HepG2 (cell line): ENCODE measurements at regions not wholly inside any gene's neighbourhood (a gene's known extent, or its start where the extent isn't known, plus 50 kb on each side); places are given as distances from the start of the nearest gene placed in this dataset.
"Not testable (repeated sequence)": the region's sequence is repeated elsewhere in the genome, so short reads cannot be mapped to it uniquely, and the experiment has no call there.

Experiments
- ATAC-seq: fragments of 200-7000 bp; cut with Tn5 transposase; 3 replicates; pipeline ENCODE4 v1.9.1; 2020; ENCODE audit warnings: mild to moderate bottlenecking, moderate library complexity
- BruUV-seq: library from RNA; stranded (reverse); fragments of 400-500 nt; replicated peaks from 2 replicates; lab custom pipeline; 2021; lab: Mats Ljungman, UMichigan
- CTCF ChIA-PET: fragments of 300-600 bp; formaldehyde crosslinking; extraction: SDS; loops from one replicate; lab custom pipeline; 2021; ENCODE audit warnings: low total read pairs, inconsistent platforms, low intra/inter-chr PET ratio; lab: Yijun Ruan, JAX
- POLR2A ChIA-PET: fragments of 350-600 bp; sonication (Branson Sonifier 250); formaldehyde crosslinking; loops from one replicate; lab custom pipeline; 2020; ENCODE audit warnings: antibody characterized with exemption, inconsistent platforms; lab: Yijun Ruan, JAX
- DNase-seq: peaks from one replicate; pipeline ENCODE4 v3.0.0-alpha.2; 2015; ENCODE audit warnings: low spot score
- FAIRE-seq: peaks from 3 replicates; lab custom pipeline; 2011; peaks lifted over from hg19 to GRCh38; lab: Jason Lieb, UNC
- H2AFZ ChIP-seq: one replicate; pipeline ENCODE4 v1.6.1; 2011; ENCODE audit warnings: low read length, inconsistent platforms
- H3K27ac ChIP-seq: fragments of 300-600 bp; 3 replicates; pipeline ENCODE4 v1.8.0; 2011; ENCODE audit warnings: mixed run types, mild to moderate bottlenecking, mixed read lengths, low read length, inconsistent platforms; ENCODE audit not compliant: insufficient read depth; ENCODE audit errors: extremely low read length
- H3K27me3 ChIP-seq, 2 experiments: fragments of 200-600 bp in 1 of 2; 2 replicates in 1 of 2; 3 replicates in 1 of 2; pipeline versions ENCODE4 v1.6.0 to v1.8.0; 2011; ENCODE audit warnings: low read length in 2 of 2, mild to moderate bottlenecking in 2 of 2, moderate library complexity in 2 of 2, inconsistent platforms in 1 of 2; ENCODE audit not compliant: insufficient read depth in 2 of 2, control insufficient read depth in 1 of 2
- H3K36me3 ChIP-seq, 2 experiments: fragments of 200-600 bp in 1 of 2; replicated peaks in 1 of 2; 2 replicates in 1 of 2; 3 replicates in 1 of 2; pipeline versions ENCODE4 v1.5.1 to v1.8.0; 2011; ENCODE audit warnings: low read length in 2 of 2, inconsistent platforms in 1 of 2; ENCODE audit not compliant: insufficient read depth in 2 of 2, control insufficient read depth in 1 of 2
- H3K4me1 ChIP-seq: 2 replicates; pipeline ENCODE4 v1.5.1; 2012; ENCODE audit warnings: low read length, inconsistent platforms; ENCODE audit not compliant: insufficient read depth
- H3K4me2 ChIP-seq: 2 replicates; pipeline ENCODE4 v1.6.0; 2011; ENCODE audit warnings: low read depth, low read length, inconsistent platforms
- H3K4me3 ChIP-seq, 3 experiments: fragments of 200-600 bp in 1 of 3; sonication (generic), shearing (Covaris generic) in 1 of 3; replicated peaks in 1 of 3; 2 replicates each; pipeline ENCODE4 v1.5.1; 2011 to 2016; ENCODE audit warnings: low read length in 3 of 3, inconsistent platforms in 2 of 3, low read depth in 2 of 3, mild to moderate bottlenecking in 2 of 3, control low read depth in 1 of 3, mixed read lengths in 1 of 3; ENCODE audit not compliant: insufficient read depth in 1 of 3
- H3K79me2 ChIP-seq: one replicate; pipeline ENCODE4 v1.6.1; 2011; ENCODE audit warnings: low read length, inconsistent platforms; ENCODE audit not compliant: insufficient read depth
- H3K9ac ChIP-seq: 2 replicates; pipeline ENCODE4 v1.6.0; 2011; ENCODE audit warnings: mild to moderate bottlenecking, low read depth, low read length, inconsistent platforms; ENCODE audit not compliant: insufficient read depth
- H3K9me3 ChIP-seq: 2 replicates; pipeline ENCODE4 v1.5.1; 2012; ENCODE audit warnings: mild to moderate bottlenecking, low read length
- H4K20me1 ChIP-seq: 2 replicates; pipeline ENCODE4 v1.6.0; 2011; ENCODE audit warnings: inconsistent platforms, mild to moderate bottlenecking, low read length, moderate library complexity; ENCODE audit not compliant: insufficient read depth
- ARID3A ChIP-seq: IDR thresholded peaks from 2 replicates; pipeline ENCODE4 v1.6.1; 2012; ENCODE audit warnings: low read depth, low read length, improper control_type of control experiment
- ATF1 ChIP-seq: IDR thresholded peaks from 2 replicates; pipeline ENCODE4 v1.6.1; 2016; ENCODE audit warnings: mild to moderate bottlenecking, control low read depth
- LRRFIP1 ChIP-seq: sonication (generic); formaldehyde crosslinking; conservative IDR thresholded peaks from 2 replicates; pipeline ENCODE4 v1.4.0; 2020; ENCODE audit warnings: missing genetic modification reagents
- MTA3 ChIP-seq: sonication (generic); formaldehyde crosslinking; IDR thresholded peaks from 2 replicates; pipeline ENCODE4 v1.4.0; 2020; ENCODE audit warnings: missing genetic modification reagents
- NFATC3 ChIP-seq: sonication (generic); formaldehyde crosslinking; IDR thresholded peaks from 2 replicates; pipeline ENCODE4 v1.5.1; 2020; ENCODE audit warnings: mild to moderate bottlenecking, missing genetic modification reagents
- SCMH1 ChIP-seq: sonication (generic); formaldehyde crosslinking; IDR thresholded peaks from 2 replicates; pipeline ENCODE4 v1.9.0; 2021; ENCODE audit warnings: missing genetic modification reagents, mild to moderate bottlenecking, borderline replicate concordance
- SP140L ChIP-seq: sonication (generic); formaldehyde crosslinking; IDR thresholded peaks from 2 replicates; pipeline ENCODE4 v1.4.0; 2020; ENCODE audit warnings: missing genetic modification reagents, borderline replicate concordance
- THYN1 ChIP-seq: sonication (generic); formaldehyde crosslinking; IDR thresholded peaks from 2 replicates; pipeline ENCODE4 v1.8.1; 2023; ENCODE audit warnings: low read depth, mild to moderate bottlenecking, moderate library complexity, missing genetic modification reagents, borderline replicate concordance
- ZNF670 ChIP-seq: sonication (generic); formaldehyde crosslinking; IDR thresholded peaks from 2 replicates; pipeline ENCODE4 v1.8.0; 2022; ENCODE audit warnings: mild to moderate bottlenecking, missing genetic modification reagents, borderline replicate concordance
- ZNF746 ChIP-seq: sonication (generic); formaldehyde crosslinking; IDR thresholded peaks from 2 replicates; pipeline ENCODE4 v1.8.0; 2022; ENCODE audit warnings: mild to moderate bottlenecking, missing genetic modification reagents
- ZNF782 ChIP-seq: sonication (generic); formaldehyde crosslinking; IDR thresholded peaks from 2 replicates; pipeline ENCODE4 v1.4.0; 2020; ENCODE audit warnings: missing genetic modification reagents, mild to moderate bottlenecking, borderline replicate concordance
- ZUFSP ChIP-seq: sonication (generic); formaldehyde crosslinking; IDR thresholded peaks from 2 replicates; pipeline ENCODE4 v1.9.0; 2021; ENCODE audit warnings: missing genetic modification reagents, mild to moderate bottlenecking, borderline replicate concordance
- WGBS: methylation state at CpG from one replicate; pipeline ENCODE4 v1.1.6; 2017; ENCODE audit warnings: low lambda C conversion rate; 5-methylcytosine and 5-hydroxymethylcytosine counted together
- in situ Hi-C: cut with HindIII; loops from 2 replicates; pipeline ENCODE4 v1.10.0; 2017; ENCODE audit warnings: low pct_unique_long_range_greater_than_20kb; ENCODE audit not compliant: extremely low pct_ligation_motif_present
- intact Hi-C: fragments of 100-400 bp; cut with micrococcal nuclease; formaldehyde crosslinking; loops from one replicate; pipeline ENCODE4 v1.10.0; 2022; ENCODE audit not compliant: unreplicated experiment

- TF ChIP-seq LRRFIP1 = no peak
Measured at GRCh38 chr11:95412074-95412473, 181.1 kb upstream of the SESN3 start (continued).

- H4K20me1 ChIP-seq, ATAC-seq, H3K9me3 ChIP-seq, FAIRE-seq, in situ Hi-C loops, H3K4me3 ChIP-seq, DNase-seq, BruUV-seq, CTCF ChIA-PET, H3K79me2 ChIP-seq, H2AFZ ChIP-seq, H3K27me3 ChIP-seq, POLR2A ChIA-PET, H3K4me2 ChIP-seq, H3K9ac ChIP-seq, H3K36me3 ChIP-seq, intact Hi-C loops, H3K27ac ChIP-seq, H3K4me1 ChIP-seq: not testable (repeated sequence)
Measured at GRCh38 chr11:95410707-95411106, 179.7 kb upstream of the SESN3 start.

GRCh38 chr11:95406271-95406670, 175.3 kb upstream of the SESN3 start:
- Histone ChIP-seq H3K9me3 (no peaks in the 10 kb centered on the region), H3K4me1 (no peaks in the 10 kb centered on the region), H3K27ac (no peak overlapping the region), H3K4me2 (no peak overlapping the region), H4K20me1 (no peaks in the 10 kb centered on the region), H3K36me3 (no peaks in the 10 kb centered on the region), H2AFZ (no peak overlapping the region), H3K79me2 (no peaks in the 10 kb centered on the region), H3K9ac (no peak overlapping the region), H3K27me3 (no peaks in the 10 kb centered on the region; a peak in 1 of 5 replicates), H3K4me3 (no peak overlapping the region)
- ChIA-PET POLR2A (no interaction called here), CTCF (no interaction called here)
- in situ Hi-C loops (no loop called here), intact Hi-C loops (no loop called here)
- ATAC-seq (no peak), FAIRE-seq (no peak), DNase-seq (no peak)
- no TSS peak for BruUV-seq
- WGBS = 6% methylated on average over 1 of the region's 1 CpG
- TF ChIP-seq ZNF782 (CRISPR knock-in tag) (no peak), MTA3 (no peak), SP140L (CRISPR knock-in tag) (no peak), ARID3A (no peak), NFATC3 (CRISPR knock-in tag) (no peak), ZUFSP (CRISPR knock-in tag) (no peak), ATF1 (CRISPR knock-in tag) (no peak), SCMH1 (CRISPR knock-in tag) (no peak), ZNF746 (CRISPR knock-in tag) (no peak), THYN1 (CRISPR knock-in tag) (no peak), ZNF670 (no peak)
